Panc1 (cell line): ENCODE measurements at regions not wholly inside any gene's neighbourhood (a gene's known extent, or its start where the extent isn't known, plus 50 kb on each side); places are given as distances from the start of the nearest gene placed in this dataset.

Experiments
- POLR2AphosphoS5 ChIP-seq: IDR thresholded peaks from 2 replicates; pipeline ENCODE4 v1.6.1; 2012; ENCODE audit warnings: mild to moderate bottlenecking, low read depth, low read length, moderate library complexity
- SIN3A ChIP-seq: IDR thresholded peaks from 2 replicates; pipeline ENCODE4 v1.6.1; 2012; ENCODE audit warnings: low read depth, mild to moderate bottlenecking, low read length, moderate library complexity, borderline replicate concordance; ENCODE audit not compliant: insufficient read depth
- TF ChIP-seq, protein P1 (sequence below), 2 experiments: IDR thresholded peaks; 2 replicates each; pipeline ENCODE4 v1.6.1; 2011 to 2012; ENCODE audit warnings: low read depth in 2 of 2, control low read depth in 1 of 2, low read length in 1 of 2, mild to moderate bottlenecking in 1 of 2, moderate library complexity in 1 of 2; ENCODE audit not compliant: insufficient read depth in 1 of 2
- TF ChIP-seq, protein P2 (sequence below): fragments of 450-650 bp; IDR thresholded peaks from 2 replicates; pipeline ENCODE4 v1.5.1; 2017; ENCODE audit warnings: mild to moderate bottlenecking

DNA sequence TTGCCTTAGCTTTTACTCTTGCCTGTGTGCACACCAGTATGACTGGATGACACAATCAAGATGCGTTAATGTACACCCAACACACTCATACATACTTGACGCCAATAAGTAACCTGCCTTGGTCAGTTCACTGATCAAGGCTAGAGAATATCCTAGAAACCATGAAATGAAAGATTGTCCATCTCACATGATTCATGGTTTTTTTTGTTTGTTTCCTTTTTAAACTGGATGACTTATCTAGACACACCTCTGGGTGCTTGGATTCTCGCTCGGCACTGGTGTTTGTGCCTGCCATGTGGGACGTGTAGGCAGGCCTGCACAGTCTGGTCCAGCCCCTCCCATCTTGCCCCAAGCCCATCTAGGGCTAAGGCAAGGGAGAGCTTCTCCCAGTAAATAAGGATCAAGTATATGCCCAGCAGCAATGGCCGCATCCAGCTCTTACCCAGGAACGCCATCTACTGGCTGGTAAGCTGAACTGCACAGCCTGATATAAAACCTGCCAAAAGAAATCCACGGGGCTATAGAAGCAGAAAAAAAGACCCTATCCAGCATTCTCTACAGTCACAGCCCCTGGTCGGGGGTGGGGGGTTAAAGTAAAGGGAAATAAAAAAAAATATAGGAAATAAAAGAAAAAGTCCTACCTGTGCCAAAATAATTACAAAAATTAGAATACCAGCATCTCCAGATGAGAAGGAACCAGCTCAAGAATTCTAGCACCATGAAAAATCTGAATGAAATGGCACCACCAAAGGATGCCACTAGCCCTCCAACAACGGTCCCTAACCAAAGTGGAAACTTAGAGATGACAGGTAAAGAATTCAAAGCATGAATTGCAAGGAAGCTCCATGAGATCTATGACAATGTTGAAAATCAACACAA is 73.3 kb downstream of the OTOR start:
- TF ChIP-seq, protein P1, sequence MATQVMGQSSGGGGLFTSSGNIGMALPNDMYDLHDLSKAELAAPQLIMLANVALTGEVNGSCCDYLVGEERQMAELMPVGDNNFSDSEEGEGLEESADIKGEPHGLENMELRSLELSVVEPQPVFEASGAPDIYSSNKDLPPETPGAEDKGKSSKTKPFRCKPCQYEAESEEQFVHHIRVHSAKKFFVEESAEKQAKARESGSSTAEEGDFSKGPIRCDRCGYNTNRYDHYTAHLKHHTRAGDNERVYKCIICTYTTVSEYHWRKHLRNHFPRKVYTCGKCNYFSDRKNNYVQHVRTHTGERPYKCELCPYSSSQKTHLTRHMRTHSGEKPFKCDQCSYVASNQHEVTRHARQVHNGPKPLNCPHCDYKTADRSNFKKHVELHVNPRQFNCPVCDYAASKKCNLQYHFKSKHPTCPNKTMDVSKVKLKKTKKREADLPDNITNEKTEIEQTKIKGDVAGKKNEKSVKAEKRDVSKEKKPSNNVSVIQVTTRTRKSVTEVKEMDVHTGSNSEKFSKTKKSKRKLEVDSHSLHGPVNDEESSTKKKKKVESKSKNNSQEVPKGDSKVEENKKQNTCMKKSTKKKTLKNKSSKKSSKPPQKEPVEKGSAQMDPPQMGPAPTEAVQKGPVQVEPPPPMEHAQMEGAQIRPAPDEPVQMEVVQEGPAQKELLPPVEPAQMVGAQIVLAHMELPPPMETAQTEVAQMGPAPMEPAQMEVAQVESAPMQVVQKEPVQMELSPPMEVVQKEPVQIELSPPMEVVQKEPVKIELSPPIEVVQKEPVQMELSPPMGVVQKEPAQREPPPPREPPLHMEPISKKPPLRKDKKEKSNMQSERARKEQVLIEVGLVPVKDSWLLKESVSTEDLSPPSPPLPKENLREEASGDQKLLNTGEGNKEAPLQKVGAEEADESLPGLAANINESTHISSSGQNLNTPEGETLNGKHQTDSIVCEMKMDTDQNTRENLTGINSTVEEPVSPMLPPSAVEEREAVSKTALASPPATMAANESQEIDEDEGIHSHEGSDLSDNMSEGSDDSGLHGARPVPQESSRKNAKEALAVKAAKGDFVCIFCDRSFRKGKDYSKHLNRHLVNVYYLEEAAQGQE (IDR thresholded peaks at IDR 0.05; ENCODE audit: insufficient read depth in 1 of 2, low read depth in 2 of 2, low read length in 1 of 2) = no peak
- TF ChIP-seq, protein P2, sequence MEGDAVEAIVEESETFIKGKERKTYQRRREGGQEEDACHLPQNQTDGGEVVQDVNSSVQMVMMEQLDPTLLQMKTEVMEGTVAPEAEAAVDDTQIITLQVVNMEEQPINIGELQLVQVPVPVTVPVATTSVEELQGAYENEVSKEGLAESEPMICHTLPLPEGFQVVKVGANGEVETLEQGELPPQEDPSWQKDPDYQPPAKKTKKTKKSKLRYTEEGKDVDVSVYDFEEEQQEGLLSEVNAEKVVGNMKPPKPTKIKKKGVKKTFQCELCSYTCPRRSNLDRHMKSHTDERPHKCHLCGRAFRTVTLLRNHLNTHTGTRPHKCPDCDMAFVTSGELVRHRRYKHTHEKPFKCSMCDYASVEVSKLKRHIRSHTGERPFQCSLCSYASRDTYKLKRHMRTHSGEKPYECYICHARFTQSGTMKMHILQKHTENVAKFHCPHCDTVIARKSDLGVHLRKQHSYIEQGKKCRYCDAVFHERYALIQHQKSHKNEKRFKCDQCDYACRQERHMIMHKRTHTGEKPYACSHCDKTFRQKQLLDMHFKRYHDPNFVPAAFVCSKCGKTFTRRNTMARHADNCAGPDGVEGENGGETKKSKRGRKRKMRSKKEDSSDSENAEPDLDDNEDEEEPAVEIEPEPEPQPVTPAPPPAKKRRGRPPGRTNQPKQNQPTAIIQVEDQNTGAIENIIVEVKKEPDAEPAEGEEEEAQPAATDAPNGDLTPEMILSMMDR = peak; percentile 94
- TF ChIP-seq POLR2AphosphoS5 = no peak
- no peak for TF ChIP-seq SIN3A
